ENCODE measurements at regions not wholly inside any gene's neighbourhood (a gene's known extent, or its start where the extent isn't known, plus 50 kb on each side); places are given as distances from the start of the nearest gene placed in this dataset.
A peak's percentile ranks its signal among the peaks of the same experiment; 100 is the strongest.

GRCh38 chr17:77269696-77270681 lies 129.2 kb downstream of the SEC14L1 start:
- H3K36me3 ChIP-seq (ENCODE audit: control insufficient read depth, insufficient read depth, low read length): no peaks in the 10 kb centered on the region
- H3K4me3 ChIP-seq: no peak overlapping the region
- H3K9me1 ChIP-seq (ENCODE audit: control insufficient read depth, insufficient read depth, low read length): no peaks in the 10 kb centered on the region
- ChIA-PET POLR2A (no interaction called here), CTCF (ENCODE audit: low intra/inter-chr PET ratio) (no interaction called here)
- H3K4me2 ChIP-seq (ENCODE audit: insufficient read depth, low read length): no peak overlapping the region
- peaks cover 2 to 16% of the 10 kb centered on the region in 2 experiments; a peak in 4 of 5 replicates for H3K27me3 ChIP-seq (ENCODE audit: control insufficient read depth in 2 of 2, insufficient read depth in 2 of 2, low read length in 2 of 2)
- WGBS (ENCODE audit: insufficient coverage, low coverage, missing lambda C conversion rate): 37% methylated on average over 18 of the region's 18 CpGs
- 0 out of 2 replicates have a peak, but pooled peaks cover 3% of the 10 kb centered on the region for H3K9me3 ChIP-seq (replicated peaks; ENCODE audit: control insufficient read depth, insufficient read depth, low read depth, low read length)
- in situ Hi-C loops (cut with MboI): no loop called here
- no peaks in the 10 kb centered on the region for H3K79me2 ChIP-seq (ENCODE audit: control insufficient read depth, insufficient read depth, low read length)
- no peak for ATAC-seq
- no TSS peak for BruUV-seq (replicated peaks)
- intact Hi-C loops (cut with micrococcal nuclease): no loop called here
- peaks cover 0 to 8% of the 10 kb centered on the region in 2 experiments; a peak in 2 of 5 replicates for H3K4me1 ChIP-seq (replicated peaks in 1 of 2; ENCODE audit: control insufficient read depth in 2 of 2, insufficient read depth in 2 of 2, low read length in 2 of 2)
- no peaks in the 10 kb centered on the region for H4K20me1 ChIP-seq (replicated peaks; ENCODE audit: control insufficient read depth, insufficient read depth, low read length)
- TF ChIP-seq ILF3 (IDR thresholded peaks at IDR 0.05; ENCODE audit: borderline replicate concordance) (no peak), BCOR (IDR thresholded peaks at IDR 0.05) (peak; percentile 75), KDM1A (IDR thresholded peaks at IDR 0.05) (peak in 1 of 2 experiments; percentile 21; a peak in 1 of 4 replicates), ATF6 (CRISPR knock-in tag; IDR thresholded peaks at IDR 0.05) (no peak), RBM25 (IDR thresholded peaks at IDR 0.05; ENCODE audit: low read depth, low read length, severe bottlenecking) (peak; percentile 93)
- FAIRE-seq: no peak
- H3K9ac ChIP-seq (ENCODE audit: insufficient read depth in 1 of 2, low read depth in 2 of 2, low read length in 2 of 2): no peak overlapping the region
- no peak overlapping the region for H2AFZ ChIP-seq (ENCODE audit: low read depth, low read length)
- DNase-seq (ENCODE audit: extremely low read depth in 1 of 4, low spot score in 3 of 4): no peak
- H3K27ac ChIP-seq (ENCODE audit: extremely low read depth, low read depth, low read length): no peak overlapping the region
